ENCODE measurements at regions not wholly inside any gene's neighbourhood (a gene's known extent, or its start where the extent isn't known, plus 50 kb on each side); places are given as distances from the start of the nearest gene placed in this dataset.

DNA sequence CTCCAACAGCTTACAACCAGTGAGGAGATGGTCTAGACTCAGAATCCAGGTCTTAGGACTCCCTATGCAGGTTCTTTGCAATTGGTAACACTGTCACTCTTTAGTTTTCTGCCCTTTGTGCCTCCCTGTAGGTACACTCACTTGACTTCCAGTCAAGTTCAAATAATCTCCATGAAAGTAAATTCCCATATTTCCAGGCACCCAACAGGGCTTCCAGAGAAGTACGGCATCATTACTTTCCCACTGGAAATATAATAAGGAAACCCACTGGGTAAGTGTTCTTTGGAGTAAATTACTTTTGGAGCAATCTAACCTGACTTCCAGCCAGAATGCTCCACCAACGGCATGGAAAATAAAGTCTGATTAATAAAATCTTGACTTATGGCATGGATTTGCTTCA lies 338.9 kb downstream of the HNRNPD start:
- H3K4me3 ChIP-seq (ENCODE audit: low read depth, low read length): no peak overlapping the region
- in situ Hi-C loops (cut with HindIII; ENCODE audit: low sequenced_read_pairs): no loop called here
- TF ChIP-seq, protein P1, sequence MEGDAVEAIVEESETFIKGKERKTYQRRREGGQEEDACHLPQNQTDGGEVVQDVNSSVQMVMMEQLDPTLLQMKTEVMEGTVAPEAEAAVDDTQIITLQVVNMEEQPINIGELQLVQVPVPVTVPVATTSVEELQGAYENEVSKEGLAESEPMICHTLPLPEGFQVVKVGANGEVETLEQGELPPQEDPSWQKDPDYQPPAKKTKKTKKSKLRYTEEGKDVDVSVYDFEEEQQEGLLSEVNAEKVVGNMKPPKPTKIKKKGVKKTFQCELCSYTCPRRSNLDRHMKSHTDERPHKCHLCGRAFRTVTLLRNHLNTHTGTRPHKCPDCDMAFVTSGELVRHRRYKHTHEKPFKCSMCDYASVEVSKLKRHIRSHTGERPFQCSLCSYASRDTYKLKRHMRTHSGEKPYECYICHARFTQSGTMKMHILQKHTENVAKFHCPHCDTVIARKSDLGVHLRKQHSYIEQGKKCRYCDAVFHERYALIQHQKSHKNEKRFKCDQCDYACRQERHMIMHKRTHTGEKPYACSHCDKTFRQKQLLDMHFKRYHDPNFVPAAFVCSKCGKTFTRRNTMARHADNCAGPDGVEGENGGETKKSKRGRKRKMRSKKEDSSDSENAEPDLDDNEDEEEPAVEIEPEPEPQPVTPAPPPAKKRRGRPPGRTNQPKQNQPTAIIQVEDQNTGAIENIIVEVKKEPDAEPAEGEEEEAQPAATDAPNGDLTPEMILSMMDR (IDR thresholded peaks at IDR 0.05; ENCODE audit: low read depth, low read length, missing control alignments): no peak
- DNase-seq (ENCODE audit: low read depth): no peak

DNA sequence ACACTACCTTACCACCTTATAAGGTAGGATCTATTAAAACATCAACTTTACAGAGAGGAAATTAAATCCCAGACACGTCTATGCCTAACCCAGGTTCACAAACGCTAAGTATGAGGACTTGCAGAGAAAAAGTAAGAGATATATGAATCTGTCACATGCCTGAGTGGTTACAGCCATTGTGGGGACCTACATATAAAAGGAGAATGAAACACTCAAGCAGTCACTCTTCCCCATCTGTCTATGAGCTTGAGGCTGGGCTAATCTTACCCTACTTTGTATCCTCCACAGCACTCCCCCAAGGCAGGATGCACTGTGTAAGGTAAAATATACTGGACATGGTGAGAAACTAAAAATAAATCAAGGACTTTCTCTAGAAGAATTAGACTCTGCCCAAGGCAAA lies 339.9 kb downstream of the HNRNPD start:
- in situ Hi-C loops (cut with HindIII; ENCODE audit: low sequenced_read_pairs): no loop called here
- TF ChIP-seq, protein P1 (IDR thresholded peaks at IDR 0.05; ENCODE audit: low read depth, low read length, missing control alignments): no peak
- H3K4me3 ChIP-seq (ENCODE audit: low read depth, low read length): no peak overlapping the region
- no peak for DNase-seq (ENCODE audit: low read depth)

DNA sequence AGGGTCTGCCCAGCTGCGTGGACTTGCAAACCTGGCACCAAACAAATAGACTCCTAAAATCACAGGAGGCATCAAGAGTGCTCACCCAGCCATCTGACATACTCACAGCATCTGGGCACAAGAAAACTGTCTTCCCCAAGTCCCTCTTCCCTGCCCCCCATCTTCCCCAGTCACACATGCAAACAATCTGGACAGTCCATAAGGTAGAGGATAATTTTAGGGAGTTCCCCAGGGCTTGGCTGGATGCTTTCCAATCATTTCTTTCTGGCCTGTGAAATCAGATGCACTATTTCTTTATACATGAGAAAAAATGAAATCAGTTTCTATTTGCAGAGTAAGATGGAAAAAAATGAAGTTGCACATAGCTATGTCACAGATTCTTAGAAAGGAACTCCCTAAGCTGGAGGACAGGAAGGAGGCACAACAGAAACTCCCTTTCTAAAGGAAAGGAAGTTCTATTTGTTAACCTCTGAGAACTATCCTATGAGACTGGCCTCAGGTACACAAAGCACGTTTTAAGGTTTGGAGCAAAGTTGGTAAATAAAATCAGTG lies 342.3 kb downstream of the HNRNPD start:
- H3K4me3 ChIP-seq (ENCODE audit: low read depth, low read length): no peak overlapping the region
- no peak for DNase-seq (ENCODE audit: low read depth)
- in situ Hi-C loops (cut with HindIII; ENCODE audit: low sequenced_read_pairs): no loop called here
- TF ChIP-seq, protein P1 (IDR thresholded peaks at IDR 0.05; ENCODE audit: low read depth, low read length, missing control alignments): no peak

DNA sequence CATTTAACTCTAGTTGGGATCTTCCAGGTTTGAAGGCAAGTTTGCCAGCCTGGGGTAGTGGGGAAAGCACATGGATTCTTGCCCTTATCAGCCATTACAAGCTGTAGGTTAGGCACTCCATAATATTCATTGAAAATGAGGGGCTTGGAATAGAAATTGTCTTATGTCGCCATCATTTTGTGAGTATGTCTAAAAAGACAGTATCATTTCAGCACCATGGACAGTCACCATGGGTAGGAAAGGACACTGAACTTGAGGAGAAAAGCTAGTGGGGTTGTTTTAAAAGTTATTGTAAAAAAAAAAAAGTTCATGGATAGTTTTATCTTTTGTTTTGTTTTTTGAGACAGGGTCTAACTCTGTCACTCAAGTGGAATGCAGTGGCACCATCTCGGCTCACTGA lies 356.1 kb downstream of the HNRNPD start:
- in situ Hi-C loops (cut with HindIII; ENCODE audit: low sequenced_read_pairs): no loop called here
- TF ChIP-seq, protein P1 (IDR thresholded peaks at IDR 0.05; ENCODE audit: low read depth, low read length, missing control alignments): no peak
- H3K4me3 ChIP-seq (ENCODE audit: low read depth, low read length): no peak overlapping the region
- DNase-seq (ENCODE audit: low read depth): peak; percentile 19

DNA sequence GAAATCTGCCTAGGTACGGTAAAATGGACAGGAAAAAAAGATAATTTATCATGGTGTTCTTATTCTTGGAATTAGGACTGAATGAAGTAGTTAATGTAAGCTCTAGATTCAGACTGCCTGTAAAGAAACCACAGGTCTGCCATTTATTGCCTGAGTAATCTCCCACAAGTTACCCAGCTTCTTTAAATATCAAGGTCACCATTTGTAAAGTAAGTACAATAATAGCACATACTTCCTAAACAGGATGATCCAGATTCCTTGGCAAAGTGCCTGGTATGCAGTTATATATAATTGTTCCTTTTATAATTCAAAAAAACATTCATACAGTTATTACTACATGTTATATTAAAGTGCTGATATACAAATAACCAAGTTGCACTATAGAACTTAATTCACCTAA lies 368.6 kb downstream of the HNRNPD start:
- in situ Hi-C loops (cut with HindIII; ENCODE audit: low sequenced_read_pairs): no loop called here
- TF ChIP-seq, protein P1 (IDR thresholded peaks at IDR 0.05; ENCODE audit: low read depth, low read length, missing control alignments): no peak
- no peak overlapping the region for H3K4me3 ChIP-seq (ENCODE audit: low read depth, low read length)
- DNase-seq (ENCODE audit: low read depth): no peak

DNA sequence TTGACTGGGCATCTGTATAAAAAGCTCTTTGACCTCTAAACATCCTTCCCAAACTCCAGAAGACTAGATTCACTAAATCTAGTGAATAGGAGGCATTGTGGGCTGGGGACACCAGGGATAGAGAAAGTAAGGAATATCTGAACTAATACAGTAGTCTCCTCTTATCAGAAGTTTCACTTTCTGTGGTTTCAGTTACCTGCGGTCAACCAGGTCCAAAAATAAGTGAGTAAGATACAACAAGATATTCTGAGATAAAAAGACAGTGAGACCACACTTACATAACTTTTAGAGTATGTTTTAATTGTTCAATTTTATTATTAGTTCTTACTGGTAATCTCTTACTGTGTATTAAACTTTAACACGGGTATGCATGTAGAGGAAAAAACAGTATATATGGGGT lies 376.5 kb downstream of the HNRNPD start:
- no peak for DNase-seq (ENCODE audit: low read depth)
- TF ChIP-seq, protein P1 (IDR thresholded peaks at IDR 0.05; ENCODE audit: low read depth, low read length, missing control alignments): no peak
- in situ Hi-C loops (cut with HindIII; ENCODE audit: low sequenced_read_pairs): no loop called here
- H3K4me3 ChIP-seq (ENCODE audit: low read depth, low read length): no peak overlapping the region

DNA sequence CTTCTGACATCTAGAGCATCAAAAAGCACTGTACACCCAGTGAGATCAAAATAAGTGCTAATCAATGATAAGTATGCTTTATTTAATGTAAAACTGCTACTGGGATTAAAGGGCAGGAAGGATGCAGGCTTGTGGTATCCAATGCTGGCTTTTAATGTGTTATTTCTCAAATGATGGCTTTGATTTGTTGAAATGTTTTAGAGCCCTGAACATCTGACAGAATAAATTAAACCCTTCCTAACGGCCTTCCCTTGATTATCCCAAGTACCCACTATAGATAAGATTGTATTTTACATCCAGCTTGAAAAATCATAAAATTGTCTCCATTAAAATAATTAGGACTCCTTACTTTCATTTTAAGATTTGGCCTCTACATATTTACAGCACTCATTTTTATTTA lies 382.9 kb downstream of the HNRNPD start:
- TF ChIP-seq, protein P1 (IDR thresholded peaks at IDR 0.05; ENCODE audit: low read depth, low read length, missing control alignments): no peak
- H3K4me3 ChIP-seq (ENCODE audit: low read depth, low read length): no peak overlapping the region
- in situ Hi-C loops (cut with HindIII; ENCODE audit: low sequenced_read_pairs): no loop called here
- DNase-seq (ENCODE audit: low read depth): no peak
